SK-N-SH treated with all-trans-retinoic acid at 6 μM for 48 hours (cell line): ENCODE measurements at regions not wholly inside any gene's neighbourhood (a gene's known extent, or its start where the extent isn't known, plus 50 kb on each side); places are given as distances from the start of the nearest gene placed in this dataset.

Source experiments
- ATAC-seq: fragments of 200-7000 bp; cut with Tn5 transposase; 3 replicates; pipeline ENCODE4 v1.9.1; 2020; ENCODE audit warnings: mild to moderate bottlenecking, moderate library complexity
- ARNTL ChIP-seq: fragments of 450-650 bp; formaldehyde crosslinking; IDR thresholded peaks from 2 replicates; pipeline ENCODE4 v1.5.0; 2020; ENCODE audit warnings: low read depth, mild to moderate bottlenecking, moderate library complexity, borderline replicate concordance
- CSDC2 ChIP-seq: fragments of 250-450 bp; sonication (Bioruptor Pico); IDR thresholded peaks from 2 replicates; pipeline ENCODE4 v1.5.0; 2020; ENCODE audit warnings: mild to moderate bottlenecking, moderate library complexity
- CSRNP3 ChIP-seq: fragments of 250-450 bp; sonication (Bioruptor Pico); IDR thresholded peaks from 2 replicates; pipeline ENCODE4 v1.5.1; 2021; ENCODE audit warnings: mild to moderate bottlenecking, moderate library complexity
- ESRRG ChIP-seq: fragments of 250-450 bp; sonication (Bioruptor Pico); IDR thresholded peaks from 2 replicates; pipeline ENCODE4 v1.6.1; 2021; ENCODE audit warnings: mild to moderate bottlenecking
- GLIS3 ChIP-seq: fragments of 250-450 bp; sonication (Bioruptor Pico); IDR thresholded peaks from 2 replicates; pipeline ENCODE4 v1.5.0; 2020; ENCODE audit warnings: mild to moderate bottlenecking, moderate library complexity
- ISL1 ChIP-seq: fragments of 250-450 bp; sonication (Bioruptor Pico); IDR thresholded peaks from 2 replicates; pipeline ENCODE4 v2.1.2; 2022; ENCODE audit warnings: mild to moderate bottlenecking, moderate library complexity
- OSR1 ChIP-seq: fragments of 250-450 bp; sonication (Bioruptor Pico); IDR thresholded peaks from 2 replicates; pipeline ENCODE4 v1.8.0; 2022; ENCODE audit warnings: moderate library complexity, mild to moderate bottlenecking, inconsistent platforms
- POU6F1 ChIP-seq: fragments of 250-450 bp; sonication (Bioruptor Pico); IDR thresholded peaks from 2 replicates; pipeline ENCODE4 v1.8.0; 2021; ENCODE audit warnings: low read depth, mild to moderate bottlenecking, moderate library complexity, borderline replicate concordance
- PPARA ChIP-seq: fragments of 250-450 bp; sonication (Bioruptor Pico); IDR thresholded peaks from 2 replicates; pipeline ENCODE4 v1.5.0; 2020; ENCODE audit warnings: mild to moderate bottlenecking, borderline replicate concordance
- RARB ChIP-seq: fragments of 250-450 bp; sonication (Bioruptor Pico); IDR thresholded peaks from 2 replicates; pipeline ENCODE4 v1.8.0; 2021; ENCODE audit warnings: mild to moderate bottlenecking, moderate library complexity
- SNAI2 ChIP-seq: fragments of 250-450 bp; sonication (Bioruptor Pico); IDR thresholded peaks from 2 replicates; pipeline ENCODE4 v1.5.0; 2020; ENCODE audit warnings: mild to moderate bottlenecking, moderate library complexity
- TOX ChIP-seq: fragments of 250-450 bp; sonication (Bioruptor Pico); IDR thresholded peaks from 2 replicates; pipeline ENCODE4 v1.8.0; 2021; ENCODE audit warnings: mild to moderate bottlenecking, moderate library complexity, borderline replicate concordance
- ZC3H10 ChIP-seq: fragments of 250-450 bp; sonication (Bioruptor Pico); IDR thresholded peaks from 2 replicates; pipeline ENCODE4 v1.5.1; 2021; ENCODE audit warnings: mild to moderate bottlenecking, moderate library complexity
- ZFP3 ChIP-seq: fragments of 250-450 bp; sonication (Bioruptor Pico); IDR thresholded peaks from 2 replicates; pipeline ENCODE4 v1.5.0; 2020; ENCODE audit warnings: mild to moderate bottlenecking, moderate library complexity
- ZFP30 ChIP-seq: fragments of 450-650 bp; formaldehyde crosslinking; IDR thresholded peaks from 2 replicates; pipeline ENCODE4 v1.5.0; 2022; ENCODE audit warnings: mild to moderate bottlenecking, moderate library complexity
- ZNF70 ChIP-seq: fragments of 450-650 bp; formaldehyde crosslinking; IDR thresholded peaks from 2 replicates; pipeline ENCODE4 v1.5.0; 2020; ENCODE audit warnings: mild to moderate bottlenecking, moderate library complexity
- ZNF8 ChIP-seq: fragments of 450-650 bp; formaldehyde crosslinking; IDR thresholded peaks from 2 replicates; pipeline ENCODE4 v1.5.0; 2020; ENCODE audit warnings: mild to moderate bottlenecking, moderate library complexity
- TF ChIP-seq, protein P1 (sequence below): fragments of 250-450 bp; sonication (Bioruptor Pico); IDR thresholded peaks from 2 replicates; pipeline ENCODE4 v1.8.0; 2020; ENCODE audit warnings: mild to moderate bottlenecking, moderate library complexity, borderline replicate concordance
- TF ChIP-seq, protein P2 (sequence below): fragments of 250-450 bp; sonication (Bioruptor Pico); IDR thresholded peaks from 2 replicates; pipeline ENCODE4 v1.5.0; 2020; ENCODE audit warnings: mild to moderate bottlenecking, moderate library complexity
- TF ChIP-seq, protein P3 (sequence below): fragments of 250-450 bp; sonication (Bioruptor Pico); IDR thresholded peaks from 2 replicates; pipeline ENCODE4 v1.5.1; 2020; ENCODE audit warnings: low read depth, mild to moderate bottlenecking, moderate library complexity

DNA sequence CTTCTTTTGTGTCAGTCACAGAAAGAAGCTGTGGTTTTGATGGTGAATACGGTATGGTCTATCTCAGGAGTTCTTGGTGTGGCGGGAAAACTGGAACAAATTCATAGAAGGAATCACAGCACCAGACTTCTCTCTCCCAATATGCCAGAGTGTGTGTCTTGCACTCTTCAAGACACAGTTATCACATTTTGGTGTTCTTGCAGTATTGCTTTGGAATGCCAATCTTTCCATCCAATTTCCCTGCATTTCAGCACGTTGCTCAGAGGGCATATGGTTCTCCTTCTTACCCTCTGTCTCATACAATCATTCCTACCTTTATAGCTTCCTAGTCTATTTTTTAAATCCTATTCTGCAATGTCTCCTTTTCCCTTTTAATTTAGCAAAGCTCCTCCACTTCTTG lies 216.3 kb downstream of the TMEM182 start:
- ATAC-seq: no peak

DNA sequence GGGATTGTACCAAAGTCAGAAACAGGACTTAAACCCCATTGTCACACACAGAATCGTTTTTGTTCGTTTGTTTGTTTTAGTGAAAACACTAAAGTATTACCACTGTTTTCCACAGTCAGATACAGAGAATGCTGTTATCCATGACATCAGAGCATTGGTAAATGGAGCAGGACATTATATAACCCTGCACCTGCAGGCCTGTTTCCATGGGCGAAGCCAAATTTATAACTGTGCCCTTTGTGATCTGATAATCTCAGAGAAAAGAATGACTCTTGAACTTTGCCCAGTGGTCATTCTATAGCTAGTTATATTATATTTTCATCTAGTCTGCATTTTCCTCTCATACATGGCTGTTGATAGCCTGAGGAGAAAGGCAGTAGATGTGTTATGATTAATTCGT lies 217.6 kb downstream of the TMEM182 start:
- TF ChIP-seq, protein P1, sequence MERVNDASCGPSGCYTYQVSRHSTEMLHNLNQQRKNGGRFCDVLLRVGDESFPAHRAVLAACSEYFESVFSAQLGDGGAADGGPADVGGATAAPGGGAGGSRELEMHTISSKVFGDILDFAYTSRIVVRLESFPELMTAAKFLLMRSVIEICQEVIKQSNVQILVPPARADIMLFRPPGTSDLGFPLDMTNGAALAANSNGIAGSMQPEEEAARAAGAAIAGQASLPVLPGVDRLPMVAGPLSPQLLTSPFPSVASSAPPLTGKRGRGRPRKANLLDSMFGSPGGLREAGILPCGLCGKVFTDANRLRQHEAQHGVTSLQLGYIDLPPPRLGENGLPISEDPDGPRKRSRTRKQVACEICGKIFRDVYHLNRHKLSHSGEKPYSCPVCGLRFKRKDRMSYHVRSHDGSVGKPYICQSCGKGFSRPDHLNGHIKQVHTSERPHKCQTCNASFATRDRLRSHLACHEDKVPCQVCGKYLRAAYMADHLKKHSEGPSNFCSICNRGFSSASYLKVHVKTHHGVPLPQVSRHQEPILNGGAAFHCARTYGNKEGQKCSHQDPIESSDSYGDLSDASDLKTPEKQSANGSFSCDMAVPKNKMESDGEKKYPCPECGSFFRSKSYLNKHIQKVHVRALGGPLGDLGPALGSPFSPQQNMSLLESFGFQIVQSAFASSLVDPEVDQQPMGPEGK: no peak
- TF ChIP-seq CSRNP3 (CRISPR knock-in tag) (no peak), ZFP30 (CRISPR knock-in tag) (no peak), ESRRG (CRISPR knock-in tag) (no peak), SNAI2 (CRISPR knock-in tag) (no peak), RARB (CRISPR knock-in tag) (no peak), OSR1 (CRISPR knock-in tag) (no peak), ZNF70 (CRISPR knock-in tag) (no peak), CSDC2 (CRISPR knock-in tag) (no peak), ZC3H10 (CRISPR knock-in tag) (no peak), GLIS3 (CRISPR knock-in tag) (no peak), PPARA (CRISPR knock-in tag) (no peak), ISL1 (CRISPR knock-in tag) (no peak), ZNF8 (CRISPR knock-in tag) (no peak)
- TF ChIP-seq, protein P2, sequence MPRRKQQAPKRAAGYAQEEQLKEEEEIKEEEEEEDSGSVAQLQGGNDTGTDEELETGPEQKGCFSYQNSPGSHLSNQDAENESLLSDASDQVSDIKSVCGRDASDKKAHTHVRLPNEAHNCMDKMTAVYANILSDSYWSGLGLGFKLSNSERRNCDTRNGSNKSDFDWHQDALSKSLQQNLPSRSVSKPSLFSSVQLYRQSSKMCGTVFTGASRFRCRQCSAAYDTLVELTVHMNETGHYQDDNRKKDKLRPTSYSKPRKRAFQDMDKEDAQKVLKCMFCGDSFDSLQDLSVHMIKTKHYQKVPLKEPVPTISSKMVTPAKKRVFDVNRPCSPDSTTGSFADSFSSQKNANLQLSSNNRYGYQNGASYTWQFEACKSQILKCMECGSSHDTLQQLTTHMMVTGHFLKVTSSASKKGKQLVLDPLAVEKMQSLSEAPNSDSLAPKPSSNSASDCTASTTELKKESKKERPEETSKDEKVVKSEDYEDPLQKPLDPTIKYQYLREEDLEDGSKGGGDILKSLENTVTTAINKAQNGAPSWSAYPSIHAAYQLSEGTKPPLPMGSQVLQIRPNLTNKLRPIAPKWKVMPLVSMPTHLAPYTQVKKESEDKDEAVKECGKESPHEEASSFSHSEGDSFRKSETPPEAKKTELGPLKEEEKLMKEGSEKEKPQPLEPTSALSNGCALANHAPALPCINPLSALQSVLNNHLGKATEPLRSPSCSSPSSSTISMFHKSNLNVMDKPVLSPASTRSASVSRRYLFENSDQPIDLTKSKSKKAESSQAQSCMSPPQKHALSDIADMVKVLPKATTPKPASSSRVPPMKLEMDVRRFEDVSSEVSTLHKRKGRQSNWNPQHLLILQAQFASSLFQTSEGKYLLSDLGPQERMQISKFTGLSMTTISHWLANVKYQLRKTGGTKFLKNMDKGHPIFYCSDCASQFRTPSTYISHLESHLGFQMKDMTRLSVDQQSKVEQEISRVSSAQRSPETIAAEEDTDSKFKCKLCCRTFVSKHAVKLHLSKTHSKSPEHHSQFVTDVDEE: no peak
- TF ChIP-seq, protein P3, sequence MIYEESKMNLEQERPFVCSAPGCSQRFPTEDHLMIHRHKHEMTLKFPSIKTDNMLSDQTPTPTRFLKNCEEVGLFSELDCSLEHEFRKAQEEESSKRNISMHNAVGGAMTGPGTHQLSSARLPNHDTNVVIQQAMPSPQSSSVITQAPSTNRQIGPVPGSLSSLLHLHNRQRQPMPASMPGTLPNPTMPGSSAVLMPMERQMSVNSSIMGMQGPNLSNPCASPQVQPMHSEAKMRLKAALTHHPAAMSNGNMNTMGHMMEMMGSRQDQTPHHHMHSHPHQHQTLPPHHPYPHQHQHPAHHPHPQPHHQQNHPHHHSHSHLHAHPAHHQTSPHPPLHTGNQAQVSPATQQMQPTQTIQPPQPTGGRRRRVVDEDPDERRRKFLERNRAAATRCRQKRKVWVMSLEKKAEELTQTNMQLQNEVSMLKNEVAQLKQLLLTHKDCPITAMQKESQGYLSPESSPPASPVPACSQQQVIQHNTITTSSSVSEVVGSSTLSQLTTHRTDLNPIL (CRISPR knock-in tag): no peak
- ATAC-seq: no peak

More for the DNA sequence above, 216.3 kb downstream of the TMEM182 start:
- TF ChIP-seq, protein P2: no peak
- TF ChIP-seq ISL1 (CRISPR knock-in tag): no peak
- no peak for TF ChIP-seq TOX
- TF ChIP-seq, protein P3 (CRISPR knock-in tag): no peak
- no peak for TF ChIP-seq ARNTL (CRISPR knock-in tag)
- no peak for TF ChIP-seq SNAI2 (CRISPR knock-in tag)
- TF ChIP-seq OSR1 (CRISPR knock-in tag): no peak
- TF ChIP-seq, protein P1: no peak
- no peak for TF ChIP-seq ZFP3 (CRISPR knock-in tag)
- TF ChIP-seq POU6F1 (CRISPR knock-in tag): no peak
- no peak for TF ChIP-seq ZFP30 (CRISPR knock-in tag)
